WI38 (cell line): ENCODE measurements at regions not wholly inside any gene's neighbourhood (a gene's known extent, or its start where the extent isn't known, plus 50 kb on each side); places are given as distances from the start of the nearest gene placed in this dataset.

Experiments
- H3K4me3 ChIP-seq: 2 replicates; pipeline ENCODE4 v1.5.1; 2011; ENCODE audit warnings: low read depth, mild to moderate bottlenecking, control low read depth, low read length
- CTCF ChIP-seq: IDR thresholded peaks from 2 replicates; pipeline ENCODE4 v1.5.1; 2012; ENCODE audit warnings: low read depth, mild to moderate bottlenecking, control low read depth, low read length

DNA sequence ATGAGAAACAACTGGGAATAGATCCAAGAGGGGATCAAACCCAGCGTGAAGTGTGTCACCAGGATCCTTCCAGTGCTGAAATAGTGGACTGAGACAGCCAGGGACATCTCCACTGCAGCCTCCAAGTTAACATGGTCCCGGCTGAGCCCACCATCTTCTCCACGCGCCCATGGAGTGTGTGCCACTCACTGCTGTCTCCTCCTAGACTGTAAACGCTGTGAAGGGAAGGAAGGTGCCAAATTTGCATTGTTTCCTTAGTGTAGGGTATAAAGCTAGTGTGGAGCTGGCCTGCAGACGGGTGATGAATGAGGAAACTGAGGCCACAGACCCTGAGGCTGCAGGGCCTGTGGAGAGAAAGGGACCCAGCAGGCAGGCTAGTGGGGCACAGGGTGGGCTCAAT, 183.6 kb downstream of the FOXD2 start:
- no peak overlapping the region for H3K4me3 ChIP-seq
- no peak for TF ChIP-seq CTCF

DNA sequence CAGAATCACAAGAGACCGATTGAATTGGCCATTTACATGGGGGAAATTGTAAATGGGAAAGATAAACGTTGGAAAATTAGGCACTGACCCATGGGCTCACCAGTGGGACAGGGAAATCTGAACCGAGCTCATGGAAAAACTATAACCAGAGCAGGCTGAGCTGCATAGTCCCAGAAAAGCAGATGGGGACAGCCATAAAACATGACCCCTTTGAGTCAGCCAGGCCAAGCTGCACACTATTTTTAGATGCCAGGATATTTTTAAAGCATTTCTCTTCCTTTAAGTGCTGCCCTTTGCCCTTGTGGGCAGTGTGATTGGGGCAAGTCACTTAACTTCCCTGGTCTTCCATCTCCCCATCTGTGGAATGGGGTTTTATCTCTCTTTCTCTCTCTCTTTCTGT, 184.1 kb downstream of the FOXD2 start:
- H3K4me3 ChIP-seq, result no peak overlapping the region
- TF ChIP-seq CTCF, result no peak

DNA sequence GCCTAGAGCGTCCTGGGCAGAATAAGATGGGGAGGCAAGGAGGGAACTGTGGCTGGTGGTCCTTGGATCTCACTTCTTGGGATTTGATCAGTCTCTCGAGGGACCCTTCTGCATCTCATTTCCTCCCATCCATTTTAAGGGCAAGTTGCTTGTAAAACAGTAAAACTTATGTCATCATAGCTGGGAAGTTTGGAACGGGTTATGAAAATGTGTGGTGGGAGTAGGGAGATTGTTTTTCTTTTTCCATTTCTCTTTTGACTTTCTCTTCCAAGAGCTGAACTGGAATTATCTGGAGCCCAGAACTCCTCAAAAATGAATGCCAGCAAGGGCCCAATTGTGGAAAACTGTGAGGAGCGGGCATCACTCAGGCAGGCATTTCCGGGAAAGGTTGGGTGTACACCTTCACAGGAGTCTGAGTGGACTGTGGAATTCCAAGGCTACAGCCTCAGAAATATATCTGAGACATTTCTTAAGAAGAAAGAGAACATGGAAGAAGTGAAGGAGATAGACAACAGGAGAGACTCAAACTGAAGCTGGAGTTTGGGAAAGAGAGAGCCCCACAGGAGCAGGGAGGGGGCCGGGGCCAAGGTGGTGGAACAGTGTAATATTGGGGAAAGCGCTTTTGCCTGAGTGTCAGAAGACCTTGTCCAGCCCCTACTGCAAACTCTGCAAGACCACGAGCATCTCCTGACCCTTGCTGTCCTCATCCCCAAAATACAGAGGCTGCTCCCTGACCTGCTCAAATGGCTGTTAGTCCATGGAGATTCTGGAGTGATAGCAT, 185.1 kb downstream of the FOXD2 start:
- no peak overlapping the region for H3K4me3 ChIP-seq
- TF ChIP-seq CTCF, result no peak

DNA sequence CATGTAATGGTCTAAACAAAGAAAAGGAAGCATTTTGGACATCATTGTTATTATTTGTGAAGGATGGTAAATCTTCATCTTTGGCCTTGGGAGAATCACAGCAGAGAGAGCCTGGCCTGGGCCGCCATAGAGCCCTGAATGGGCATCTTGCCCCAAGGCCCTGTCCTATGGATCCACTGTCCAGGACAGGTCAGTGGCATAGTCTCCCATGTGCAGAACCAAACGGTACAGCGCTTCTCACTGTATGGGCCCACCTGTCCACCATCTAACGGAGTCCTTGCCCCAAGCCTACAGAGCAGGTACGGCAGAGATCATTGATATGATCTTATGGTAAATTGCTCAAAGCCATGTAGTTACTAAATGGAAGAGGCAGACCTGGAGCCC, 185.7 kb downstream of the FOXD2 start:
- TF ChIP-seq CTCF, result no peak
- no peak overlapping the region for H3K4me3 ChIP-seq

DNA sequence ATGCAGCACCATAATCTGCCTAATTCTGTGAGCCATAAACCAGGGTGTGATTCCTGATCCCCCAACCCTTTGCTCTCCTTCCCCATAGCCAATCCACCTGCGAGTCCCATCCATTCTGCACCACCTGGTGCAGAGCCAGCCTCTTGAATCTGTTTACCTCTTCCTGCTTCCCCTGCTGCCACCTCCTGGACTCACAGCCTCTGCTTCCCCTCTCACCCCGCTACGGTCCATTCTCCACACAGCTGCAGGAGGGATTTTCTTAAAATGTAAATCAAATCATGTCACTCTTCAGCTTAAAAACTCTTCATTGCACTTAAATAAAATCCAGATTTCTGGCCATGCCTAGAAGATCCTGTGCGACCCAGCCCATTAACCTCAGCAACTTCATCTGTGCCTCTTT, 186.7 kb downstream of the FOXD2 start:
- TF ChIP-seq CTCF, result no peak
- H3K4me3 ChIP-seq, result no peak overlapping the region

- H3K4me3 ChIP-seq, result no peak overlapping the region
- no peak for TF ChIP-seq CTCF
These were observed 189.2 kb downstream of the FOXD2 start for GRCh38 chr1:47627016-47627415.

GRCh38 chr1:47627471-47628370, 189.9 kb downstream of the FOXD2 start:
- no peak overlapping the region for H3K4me3 ChIP-seq
- TF ChIP-seq CTCF, result no peak
